ENCODE measurements at regions not wholly inside any gene's neighbourhood (a gene's known extent, or its start where the extent isn't known, plus 50 kb on each side); places are given as distances from the start of the nearest gene placed in this dataset.

GRCh38 chr9:97781902-97782301, 71.1 kb upstream of the FOXE1 start:
- TF ChIP-seq SUZ12 (IDR thresholded peaks at IDR 0.05) (no peak), CTBP1 (IDR thresholded peaks at IDR 0.05; ENCODE audit: borderline replicate concordance) (no peak), FOXM1 (IDR thresholded peaks at IDR 0.05; ENCODE audit: borderline replicate concordance) (no peak), SP1 (IDR thresholded peaks at IDR 0.05) (no peak), BHLHE40 (IDR thresholded peaks at IDR 0.05; ENCODE audit: borderline replicate concordance) (no peak), TARDBP (IDR thresholded peaks at IDR 0.05) (no peak), HDGF (IDR thresholded peaks at IDR 0.05; ENCODE audit: borderline replicate concordance) (no peak), L3MBTL2 (conservative IDR thresholded peaks at IDR 0.05) (no peak), PKNOX1 (IDR thresholded peaks at IDR 0.05) (no peak), ZNF384 (IDR thresholded peaks at IDR 0.05) (no peak), FOXA1 (IDR thresholded peaks at IDR 0.05) (no peak)
